Forelimb muscle (tissue), 1 donor: ENCODE measurements at regions not wholly inside any gene's neighbourhood (a gene's known extent, or its start where the extent isn't known, plus 50 kb on each side); places are given as distances from the start of the nearest gene placed in this dataset.
"Not testable (repeated sequence)": the region's sequence is repeated elsewhere in the genome, so short reads cannot be mapped to it uniquely, and the experiment has no call there.

Experiments used
- DNase-seq: peaks from one replicate; pipeline ENCODE4 v3.0.0-alpha.2; 2013; ENCODE audit warnings: low read depth

GRCh38 chrX:101823236-101823635 lies 108.6 kb downstream of the ZMAT1 start:
- DNase-seq, result no peak

GRCh38 chrX:101817739-101818138 lies 114.1 kb downstream of the ZMAT1 start:
- not testable (repeated sequence) for DNase-seq

GRCh38 chrX:101813200-101813599 lies 118.6 kb downstream of the ZMAT1 start:
- no peak for DNase-seq

GRCh38 chrX:101803451-101803850 lies 128.4 kb downstream of the ZMAT1 start:
- DNase-seq, result no peak

GRCh38 chrX:101799387-101799786 lies 132.4 kb downstream of the ZMAT1 start:
- peak; percentile 75 for DNase-seq

- no peak for DNase-seq
Measured at GRCh38 chrX:101787934-101788333, 128.3 kb upstream of the ARMCX2 start.

GRCh38 chrX:101785142-101785541 lies 125.5 kb upstream of the ARMCX2 start:
- DNase-seq, result no peak

- DNase-seq, result not testable (repeated sequence)
Measured at GRCh38 chrX:101780421-101780820, 120.8 kb upstream of the ARMCX2 start.

- DNase-seq, result no peak
Measured at GRCh38 chrX:101774340-101774739, 114.7 kb upstream of the ARMCX2 start.

GRCh38 chrX:101764538-101764937 lies 104.9 kb upstream of the ARMCX2 start:
- no peak for DNase-seq

- DNase-seq, result peak; percentile 6
Measured at GRCh38 chrX:101759000-101759399, 99.3 kb upstream of the ARMCX2 start.

GRCh38 chrX:101750744-101751143 lies 91.1 kb upstream of the ARMCX2 start:
- DNase-seq, result no peak

- DNase-seq, result no peak
Measured at GRCh38 chrX:101749436-101749835, 89.8 kb upstream of the ARMCX2 start.

- DNase-seq, result no peak
Measured at GRCh38 chrX:101745046-101745445, 85.4 kb upstream of the ARMCX2 start.

GRCh38 chrX:101744085-101744484 lies 84.4 kb upstream of the ARMCX2 start:
- no peak for DNase-seq

- DNase-seq, result no peak
Measured at GRCh38 chrX:101740642-101741041, 81.0 kb upstream of the ARMCX2 start.

GRCh38 chrX:101738867-101739266 lies 79.2 kb upstream of the ARMCX2 start:
- not testable (repeated sequence) for DNase-seq

- DNase-seq, result not testable (repeated sequence)
Measured at GRCh38 chrX:101738411-101738810, 78.8 kb upstream of the ARMCX2 start.

GRCh38 chrX:101736651-101737050 lies 77.0 kb upstream of the ARMCX2 start:
- DNase-seq, result no peak

GRCh38 chrX:101732870-101733269 lies 73.2 kb upstream of the ARMCX2 start:
- no peak for DNase-seq

- no peak for DNase-seq
Measured at GRCh38 chrX:101729986-101730385, 70.3 kb upstream of the ARMCX2 start.
